ENCODE measurements at regions not wholly inside any gene's neighbourhood (a gene's known extent, or its start where the extent isn't known, plus 50 kb on each side); places are given as distances from the start of the nearest gene placed in this dataset.
A peak's percentile ranks its signal among the peaks of the same experiment; 100 is the strongest.

DNA sequence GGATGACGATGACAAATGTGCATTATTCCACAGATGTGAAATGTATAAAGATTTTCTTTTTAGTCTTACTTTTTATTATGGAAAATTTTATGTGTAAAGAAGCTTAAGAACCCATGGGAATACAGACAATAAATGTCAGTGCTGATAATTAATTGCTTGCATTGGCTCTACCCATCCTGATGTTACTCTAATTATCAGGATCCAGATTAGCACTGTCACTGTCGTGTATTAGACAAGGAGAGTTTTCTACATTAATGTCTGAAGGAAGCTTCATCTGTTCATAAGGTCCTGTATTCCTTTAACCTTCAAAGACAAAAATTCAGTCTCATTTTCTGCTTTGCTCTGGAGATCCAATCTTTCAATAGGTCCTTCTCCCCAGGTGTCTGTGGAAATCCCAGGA, 259.1 kb upstream of the ADAMTS5 start:
- H3K36me3 ChIP-seq, result no peaks in the 10 kb centered on the region
- H3K27me3 ChIP-seq, result no peaks in the 10 kb centered on the region
- H3K9me3 ChIP-seq, result no peaks in the 10 kb centered on the region
- DNase-seq, result no peak
- no peak overlapping the region for H3K27ac ChIP-seq
- intact Hi-C loops (cut with DNase I; ENCODE audit: low total_unique reads), result no loop called here
- H3K4me3 ChIP-seq, result no peak overlapping the region
- TF ChIP-seq CTCF (IDR thresholded peaks at IDR 0.05) (no peak), POLR2A (IDR thresholded peaks at IDR 0.05) (no peak)
- H3K4me1 ChIP-seq, result no peaks in the 10 kb centered on the region

DNA sequence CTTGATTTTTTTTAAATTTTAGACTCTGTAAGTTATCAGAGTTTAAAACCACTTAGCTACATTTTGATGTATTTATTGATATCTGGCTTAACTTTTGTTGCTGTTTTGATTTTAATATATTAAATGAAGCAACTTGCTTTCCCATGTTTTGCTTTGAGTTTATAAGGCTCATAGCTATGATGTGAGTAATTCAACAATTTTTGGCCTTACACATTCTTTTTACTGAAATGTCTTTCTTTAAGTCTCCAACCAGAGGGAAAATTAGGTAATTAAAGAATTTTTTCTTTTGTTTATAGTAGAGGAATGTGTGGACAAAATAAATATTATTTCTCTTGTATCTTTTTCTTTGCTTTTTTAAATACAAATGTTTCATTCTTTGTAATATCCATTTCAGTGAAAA, 258.3 kb upstream of the ADAMTS5 start:
- intact Hi-C loops (cut with DNase I; ENCODE audit: low total_unique reads), result no loop called here
- Histone ChIP-seq H3K27ac (no peak overlapping the region), H3K36me3 (no peaks in the 10 kb centered on the region), H3K27me3 (no peaks in the 10 kb centered on the region), H3K9me3 (no peaks in the 10 kb centered on the region), H3K4me3 (no peak overlapping the region), H3K4me1 (no peaks in the 10 kb centered on the region)
- no peak for DNase-seq
- TF ChIP-seq POLR2A (IDR thresholded peaks at IDR 0.05) (no peak), CTCF (IDR thresholded peaks at IDR 0.05) (no peak)

GRCh38 chr21:27224169-27224568, 257.3 kb upstream of the ADAMTS5 start:
- Histone ChIP-seq H3K4me3 (no peak overlapping the region), H3K9me3 (no peaks in the 10 kb centered on the region), H3K27ac (no peak overlapping the region), H3K36me3 (no peaks in the 10 kb centered on the region), H3K27me3 (no peaks in the 10 kb centered on the region), H3K4me1 (no peaks in the 10 kb centered on the region)
- TF ChIP-seq CTCF (IDR thresholded peaks at IDR 0.05), result no peak
- no peak for TF ChIP-seq POLR2A (IDR thresholded peaks at IDR 0.05)
- DNase-seq, result no peak
- intact Hi-C loops (cut with DNase I; ENCODE audit: low total_unique reads), result no loop called here

GRCh38 chr21:27221077-27221476, 254.2 kb upstream of the ADAMTS5 start:
- no peak overlapping the region for H3K4me3 ChIP-seq
- no peaks in the 10 kb centered on the region for H3K27me3 ChIP-seq
- peak overlapping the region; percentile 13 to 66 for H3K27ac ChIP-seq

GRCh38 chr21:27220416-27220815, 253.5 kb upstream of the ADAMTS5 start:
- DNase-seq, result no peak
- no peak for TF ChIP-seq POLR2A (IDR thresholded peaks at IDR 0.05)
- intact Hi-C loops (cut with DNase I; ENCODE audit: low total_unique reads), result no loop called here
- H3K27ac ChIP-seq, result peak overlapping the region in 1 of 2 donors; percentile 66
- no peaks in the 10 kb centered on the region for H3K9me3 ChIP-seq
- no peaks in the 10 kb centered on the region for H3K27me3 ChIP-seq
- H3K4me3 ChIP-seq, result no peak overlapping the region
- no peaks in the 10 kb centered on the region for H3K4me1 ChIP-seq
- H3K36me3 ChIP-seq, result no peaks in the 10 kb centered on the region

More at GRCh38 chr21:27221077-27221476, 254.2 kb upstream of the ADAMTS5 start:
- no peak for DNase-seq
- no peaks in the 10 kb centered on the region for H3K9me3 ChIP-seq
- H3K4me1 ChIP-seq, result no peaks in the 10 kb centered on the region
- intact Hi-C loops (cut with DNase I; ENCODE audit: low total_unique reads), result no loop called here
- H3K36me3 ChIP-seq, result no peaks in the 10 kb centered on the region
- TF ChIP-seq CTCF (IDR thresholded peaks at IDR 0.05) (no peak), POLR2A (IDR thresholded peaks at IDR 0.05) (no peak)

- no peaks in the 10 kb centered on the region for H3K27me3 ChIP-seq
- H3K9me3 ChIP-seq, result no peaks in the 10 kb centered on the region
- intact Hi-C loops (cut with DNase I; ENCODE audit: low total_unique reads), result no loop called here
- DNase-seq, result no peak
- H3K36me3 ChIP-seq, result no peaks in the 10 kb centered on the region
- H3K4me1 ChIP-seq, result no peaks in the 10 kb centered on the region
- no peak for TF ChIP-seq POLR2A (IDR thresholded peaks at IDR 0.05)
- no peak for TF ChIP-seq CTCF (IDR thresholded peaks at IDR 0.05)
- no peak overlapping the region for H3K4me3 ChIP-seq
- no peak overlapping the region for H3K27ac ChIP-seq
These were observed 252.2 kb upstream of the ADAMTS5 start for GRCh38 chr21:27219068-27219467.

Measured in uterus (tissue), 3 donors.